Fibroblast of villous mesenchyme (primary cell): ENCODE measurements at regions not wholly inside any gene's neighbourhood (a gene's known extent, or its start where the extent isn't known, plus 50 kb on each side); places are given as distances from the start of the nearest gene placed in this dataset.
"Not testable (repeated sequence)": the region's sequence is repeated elsewhere in the genome, so short reads cannot be mapped to it uniquely, and the experiment has no call there.

Experiments used
- DNase-seq: peaks from one replicate; pipeline ENCODE4 v3.0.0-alpha.2; 2010; ENCODE audit warnings: low read depth
- H3K4me3 ChIP-seq: 2 replicates; pipeline ENCODE4 v1.5.1; 2011; ENCODE audit warnings: low read depth, mild to moderate bottlenecking, low read length
- CTCF ChIP-seq: IDR thresholded peaks from 2 replicates; pipeline ENCODE4 v1.5.1; 2012; ENCODE audit warnings: low read depth, mild to moderate bottlenecking, low read length; ENCODE audit not compliant: insufficient read depth

- no peak for TF ChIP-seq CTCF
- H3K4me3 ChIP-seq = no peak overlapping the region
- no peak for DNase-seq
Measured at GRCh38 chr21:25456672-25457071, 150.6 kb downstream of the MRPL39 start.

DNA sequence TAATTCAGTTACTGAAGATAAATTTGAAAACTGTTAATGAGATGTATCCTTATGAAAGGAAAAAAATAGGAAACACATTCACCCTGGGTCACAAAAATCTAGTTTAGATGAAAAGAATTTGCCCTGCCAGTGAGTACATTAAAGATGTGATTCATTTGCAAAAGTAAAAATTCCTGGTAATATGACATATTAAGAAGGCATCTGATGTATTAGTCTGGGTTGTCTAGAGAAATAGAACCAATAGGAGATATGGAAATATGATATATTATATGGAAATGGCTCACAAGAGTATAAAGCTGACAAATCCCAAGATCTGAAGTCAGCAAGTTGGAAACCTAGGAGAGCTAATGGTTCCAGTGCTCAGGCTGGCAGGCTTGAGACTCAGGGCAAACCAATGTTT lies 153.8 kb downstream of the MRPL39 start:
- H3K4me3 ChIP-seq = no peak overlapping the region
- DNase-seq = no peak
- TF ChIP-seq CTCF = no peak

GRCh38 chr21:25449950-25450349 lies 157.3 kb downstream of the MRPL39 start:
- no peak overlapping the region for H3K4me3 ChIP-seq
- no peak for DNase-seq
- no peak for TF ChIP-seq CTCF

DNA sequence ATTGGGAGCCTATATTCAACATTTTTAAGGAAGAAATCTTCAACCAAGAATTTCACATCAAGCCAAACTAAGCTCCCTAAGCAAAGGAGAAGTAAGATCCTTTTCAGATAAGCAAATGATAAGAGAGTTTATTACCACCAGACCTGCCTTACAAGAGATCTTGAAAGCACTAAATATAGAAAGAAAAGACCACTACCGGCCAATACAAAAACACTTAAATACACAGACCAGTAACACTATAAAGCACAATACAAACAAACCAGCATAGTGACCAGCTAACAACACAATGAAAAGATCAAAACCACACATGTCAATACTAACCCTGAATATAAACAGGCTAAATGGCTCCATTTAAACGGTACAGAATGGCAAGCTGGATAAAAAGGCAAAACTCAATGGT lies 165.4 kb downstream of the MRPL39 start:
- no peak overlapping the region for H3K4me3 ChIP-seq
- no peak for TF ChIP-seq CTCF
- DNase-seq = no peak

DNA sequence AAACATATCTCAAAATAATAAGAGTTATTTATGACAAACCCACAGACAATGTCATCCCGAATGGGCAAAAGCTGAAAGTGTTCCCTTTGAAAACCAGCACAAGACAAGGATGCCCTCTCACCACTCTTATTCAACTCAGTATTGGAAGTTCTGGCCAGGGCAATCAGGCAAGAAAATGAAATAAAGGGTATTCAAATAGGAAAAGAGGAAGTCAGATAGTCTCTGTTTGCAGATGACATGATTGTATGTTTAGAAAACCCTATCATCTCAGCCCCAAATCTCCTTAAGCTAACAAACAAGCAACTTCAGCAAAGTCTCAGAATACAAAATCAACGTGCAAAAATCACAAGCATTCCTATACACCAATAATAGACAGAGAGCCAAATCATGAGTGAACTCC lies 169.8 kb downstream of the MRPL39 start:
- H3K4me3 ChIP-seq, DNase-seq: not testable (repeated sequence)

DNA sequence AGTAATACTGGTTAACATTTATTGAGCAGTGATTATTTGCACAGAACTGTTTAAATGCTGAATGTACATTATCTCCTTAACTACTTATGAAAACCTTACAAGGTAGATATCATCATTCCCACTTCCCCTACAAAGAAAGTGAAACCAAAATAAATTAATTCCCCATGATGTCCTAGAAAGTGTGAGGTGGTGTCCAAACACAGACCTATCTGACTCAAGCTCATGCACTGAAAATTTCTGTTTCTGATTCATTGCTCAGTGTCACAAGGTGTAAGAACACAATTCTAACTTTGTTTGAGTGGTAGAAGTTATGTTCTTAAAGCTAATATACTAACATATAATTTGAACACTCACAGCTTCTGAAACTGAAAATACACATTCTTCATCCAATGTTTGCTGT lies 178.7 kb downstream of the MRPL39 start:
- DNase-seq = no peak
- H3K4me3 ChIP-seq = no peak overlapping the region
- no peak for TF ChIP-seq CTCF

GRCh38 chr21:25427828-25428227 lies 179.5 kb downstream of the MRPL39 start:
- no peak for TF ChIP-seq CTCF
- DNase-seq = no peak

More at GRCh38 chr21:25427828-25428227, 179.5 kb downstream of the MRPL39 start:
- H3K4me3 ChIP-seq = no peak overlapping the region
